Esophagus (tissue), 2 donors: ENCODE measurements at regions not wholly inside any gene's neighbourhood (a gene's known extent, or its start where the extent isn't known, plus 50 kb on each side); places are given as distances from the start of the nearest gene placed in this dataset.

Experiments used
- H3K27ac ChIP-seq, 2 donors: one replicate each; pipeline ENCODE4 v1.5.1; 2013; ENCODE audit warnings: low read depth in 2 of 2, mild to moderate bottlenecking in 2 of 2, inconsistent platforms in 1 of 2, low read length in 1 of 2, moderate library complexity in 1 of 2
- H3K27me3 ChIP-seq, 2 donors: one replicate each; pipeline ENCODE4 v1.6.1; 2013; ENCODE audit warnings: low read length in 2 of 2, control low read depth in 1 of 2, mild to moderate bottlenecking in 1 of 2; ENCODE audit not compliant: insufficient read depth in 2 of 2, control insufficient read depth in 1 of 2
- H3K36me3 ChIP-seq, 2 donors: one replicate each; pipeline ENCODE4 v1.6.1; 2013; ENCODE audit warnings: low read length in 1 of 2; ENCODE audit not compliant: control insufficient read depth in 2 of 2, insufficient read depth in 2 of 2
- H3K4me1 ChIP-seq, 2 donors: one replicate each; pipeline ENCODE4 v1.6.1; 2013; ENCODE audit warnings: low read length in 1 of 2; ENCODE audit not compliant: control insufficient read depth in 2 of 2, insufficient read depth in 2 of 2
- H3K4me3 ChIP-seq, 2 donors: one replicate each; pipeline ENCODE4 v1.5.1; 2013; ENCODE audit warnings: low read length in 2 of 2, mild to moderate bottlenecking in 2 of 2, low read depth in 1 of 2, moderate library complexity in 1 of 2
- H3K9me3 ChIP-seq, 2 donors: one replicate each; pipeline ENCODE4 v1.6.1; 2013; ENCODE audit warnings: mild to moderate bottlenecking in 2 of 2, low read depth in 1 of 2, low read length in 1 of 2, moderate library complexity in 1 of 2; ENCODE audit not compliant: control insufficient read depth in 2 of 2, insufficient read depth in 1 of 2
- WGBS, 2 donors: extraction: QIAGEN DNeasy Blood & Tissue Kit; methylation state at CpG; one replicate each; pipeline ENCODE4 v1.1.7; 2013; 5-methylcytosine and 5-hydroxymethylcytosine counted together
- donor health status: healthy with polysubstance abuse.
- donor health status: Bipolar disorder and iron deficiency.

DNA sequence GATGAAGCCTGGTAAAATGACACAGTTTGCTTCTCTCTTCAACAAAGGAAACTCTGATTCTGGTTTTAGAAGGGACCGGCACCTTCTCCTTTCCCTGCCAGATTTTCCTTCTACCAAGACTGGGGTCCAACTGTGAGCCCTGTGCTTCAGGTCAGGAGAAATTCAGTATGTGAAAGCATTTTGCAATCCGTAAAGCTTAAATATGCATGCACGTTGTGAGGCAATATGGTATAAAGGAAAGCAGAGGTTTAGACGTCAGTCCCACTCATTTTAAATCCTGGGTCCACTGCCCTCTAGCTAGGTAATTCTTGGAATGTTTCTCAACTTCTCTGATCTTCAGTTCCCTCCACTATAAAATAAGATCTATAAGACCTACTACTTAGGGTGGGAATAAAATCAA is 359.0 kb upstream of the NPSR1 start:
- Histone ChIP-seq H3K4me1 (no peaks in the 10 kb centered on the region), H3K27ac (no peak overlapping the region), H3K9me3 (no peaks in the 10 kb centered on the region), H3K27me3 (no peaks in the 10 kb centered on the region), H3K36me3 (no peaks in the 10 kb centered on the region), H3K4me3 (no peak overlapping the region)
- 76 to 86% methylated on average over 4 of the region's 4 CpGs for WGBS, 2 donors

DNA sequence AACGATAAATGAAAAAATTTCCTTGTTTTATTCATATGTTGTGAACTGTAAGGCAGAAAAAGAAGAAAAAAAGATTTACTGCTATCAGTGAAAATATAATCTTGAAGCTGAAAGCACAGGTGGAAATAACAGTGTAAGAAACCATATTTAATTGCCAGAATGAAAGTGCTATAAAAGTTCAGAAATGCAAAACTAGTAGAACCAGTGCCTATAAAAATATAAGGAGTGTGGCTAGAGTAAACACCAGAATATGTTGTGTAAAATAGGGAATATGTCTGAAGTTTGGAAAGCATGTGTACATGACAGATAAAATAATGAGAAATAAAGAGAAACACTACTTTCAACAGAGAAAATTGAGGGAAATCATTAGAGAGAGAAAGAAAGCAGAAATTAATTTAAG is 350.5 kb upstream of the NPSR1 start:
- no peaks in the 10 kb centered on the region for H3K36me3 ChIP-seq
- H3K27ac ChIP-seq: no peak overlapping the region
- no peak overlapping the region for H3K4me3 ChIP-seq
- no peaks in the 10 kb centered on the region for H3K4me1 ChIP-seq
- no peaks in the 10 kb centered on the region for H3K27me3 ChIP-seq
- H3K9me3 ChIP-seq: peaks cover 0 to 2% of the 10 kb centered on the region in 2 donors
- 55 to 70% methylated on average over 1 of the region's 1 CpG for WGBS, 2 donors

DNA sequence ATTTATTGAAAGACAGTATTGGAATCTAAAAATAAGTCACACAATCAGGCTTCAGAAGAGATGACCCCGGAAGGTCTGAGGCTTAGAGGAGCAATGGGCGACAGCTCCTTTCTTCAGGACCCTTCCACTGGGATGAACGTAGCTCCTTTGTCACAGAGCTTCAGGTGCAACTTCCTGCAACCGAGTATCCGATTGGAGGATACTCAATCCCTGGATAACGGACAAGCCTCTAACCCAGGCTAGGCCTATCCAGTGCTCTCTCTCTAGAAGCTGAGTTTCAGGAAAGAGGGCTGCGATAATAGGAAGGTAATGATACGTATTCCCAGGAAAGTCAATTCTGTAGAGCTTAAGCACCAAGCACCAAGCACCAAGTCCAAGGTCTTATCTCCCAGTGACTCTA is 349.4 kb upstream of the NPSR1 start:
- WGBS, 2 donors: 92 to 93% methylated on average over 8 of the region's 8 CpGs
- H3K27ac ChIP-seq: no peak overlapping the region
- no peaks in the 10 kb centered on the region for H3K36me3 ChIP-seq
- no peaks in the 10 kb centered on the region for H3K4me1 ChIP-seq
- no peaks in the 10 kb centered on the region for H3K27me3 ChIP-seq
- H3K4me3 ChIP-seq: no peak overlapping the region
- peaks cover 0 to 2% of the 10 kb centered on the region in 2 donors for H3K9me3 ChIP-seq

DNA sequence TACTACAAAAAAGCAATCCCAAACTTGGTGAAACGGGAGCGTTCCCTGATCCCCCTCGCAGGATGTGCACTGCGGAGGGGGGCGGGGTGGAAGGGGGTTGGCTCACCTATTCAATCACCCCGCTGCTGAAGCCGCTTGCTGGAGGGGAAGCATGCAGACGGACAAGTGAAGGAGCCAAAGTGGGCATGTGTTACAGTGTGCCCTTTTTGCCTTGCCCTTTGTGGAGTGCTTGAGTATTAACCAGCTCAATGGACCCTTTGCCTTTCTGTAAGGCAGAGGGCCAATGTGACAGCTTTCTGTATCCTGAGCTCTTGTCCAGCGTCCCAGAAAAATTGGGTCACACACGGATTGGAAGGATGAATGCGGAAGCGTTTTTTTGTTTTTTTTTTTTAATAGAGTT is 348.9 kb upstream of the NPSR1 start:
- Histone ChIP-seq H3K9me3 (peaks cover 0 to 2% of the 10 kb centered on the region in 2 donors), H3K27me3 (no peaks in the 10 kb centered on the region), H3K4me1 (no peaks in the 10 kb centered on the region), H3K27ac (no peak overlapping the region), H3K36me3 (no peaks in the 10 kb centered on the region), H3K4me3 (no peak overlapping the region)
- WGBS, 2 donors: 90 to 92% methylated on average over 12 of the region's 12 CpGs

DNA sequence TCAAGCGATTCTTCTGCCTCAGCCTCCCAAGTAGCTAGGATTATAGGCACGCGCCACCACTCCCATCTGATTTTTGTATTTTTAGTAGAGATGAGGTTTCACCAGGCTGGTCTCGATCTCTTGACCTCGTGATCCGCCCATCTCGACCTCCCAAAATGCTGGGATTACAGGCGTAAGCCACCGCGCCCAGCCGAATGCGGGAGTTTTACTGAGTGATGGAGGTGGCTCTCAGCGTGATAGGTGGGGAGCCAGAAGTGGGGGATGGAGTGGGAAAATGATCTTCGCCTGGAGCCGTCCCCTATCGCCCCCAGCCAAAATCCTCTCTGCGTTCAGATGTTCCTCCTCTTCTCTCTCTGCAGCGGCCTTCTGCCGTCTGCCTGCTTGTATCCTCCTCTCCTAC is 348.4 kb upstream of the NPSR1 start:
- H3K27me3 ChIP-seq: no peaks in the 10 kb centered on the region
- H3K27ac ChIP-seq: no peak overlapping the region
- no peak overlapping the region for H3K4me3 ChIP-seq
- H3K36me3 ChIP-seq: no peaks in the 10 kb centered on the region
- H3K4me1 ChIP-seq: no peaks in the 10 kb centered on the region
- 94 to 95% methylated on average over 19 of the region's 19 CpGs for WGBS, 2 donors
- H3K9me3 ChIP-seq: peaks cover 0 to 2% of the 10 kb centered on the region in 2 donors

DNA sequence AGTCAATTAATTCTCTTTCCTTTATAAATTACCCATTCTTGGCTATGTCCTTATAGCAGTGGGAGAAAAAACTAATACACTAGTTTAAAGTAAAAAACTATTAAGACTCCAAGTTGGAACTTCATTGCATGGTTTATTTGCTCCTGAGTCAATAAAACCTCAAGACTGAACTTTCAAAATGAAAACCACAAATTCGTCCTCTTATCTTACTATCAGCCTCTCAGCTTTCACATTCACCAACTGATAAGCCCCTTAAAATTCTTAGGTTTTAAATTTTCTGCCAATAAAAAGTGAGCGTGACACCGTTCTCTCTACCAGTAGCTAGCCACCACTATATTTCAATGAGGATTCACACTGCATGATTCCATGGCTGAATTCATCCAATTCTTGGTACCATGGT is 346.4 kb upstream of the NPSR1 start:
- Histone ChIP-seq H3K9me3 (peaks cover 0 to 2% of the 10 kb centered on the region in 2 donors), H3K27ac (no peak overlapping the region), H3K27me3 (no peaks in the 10 kb centered on the region), H3K4me1 (no peaks in the 10 kb centered on the region), H3K36me3 (no peaks in the 10 kb centered on the region), H3K4me3 (no peak overlapping the region)
- 72 to 73% methylated on average over 3 of the region's 3 CpGs for WGBS, 2 donors

DNA sequence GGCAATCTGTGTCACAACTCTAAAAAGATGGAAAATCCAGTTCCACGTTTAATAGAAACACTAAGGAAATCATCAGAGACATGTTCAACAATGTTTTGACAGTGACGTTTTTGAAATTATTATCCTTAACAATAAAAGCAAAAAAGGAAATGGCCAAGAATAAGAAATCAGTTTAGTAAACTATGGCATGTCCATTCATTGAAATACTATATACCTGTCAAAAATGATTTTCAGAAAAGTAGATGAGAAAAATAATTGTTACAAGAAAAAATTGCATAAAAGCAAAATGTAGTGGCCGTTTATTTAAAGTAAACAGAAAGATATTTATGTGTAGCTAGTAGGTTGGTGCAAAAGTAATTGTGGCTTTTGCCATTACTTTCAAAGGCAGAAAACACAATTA is 345.4 kb upstream of the NPSR1 start:
- Histone ChIP-seq H3K27ac (no peak overlapping the region), H3K4me1 (no peaks in the 10 kb centered on the region), H3K9me3 (peaks cover 0 to 2% of the 10 kb centered on the region in 2 donors), H3K27me3 (no peaks in the 10 kb centered on the region), H3K36me3 (no peaks in the 10 kb centered on the region), H3K4me3 (no peak overlapping the region)
- 82 to 87% methylated on average over 3 of the region's 3 CpGs for WGBS, 2 donors

DNA sequence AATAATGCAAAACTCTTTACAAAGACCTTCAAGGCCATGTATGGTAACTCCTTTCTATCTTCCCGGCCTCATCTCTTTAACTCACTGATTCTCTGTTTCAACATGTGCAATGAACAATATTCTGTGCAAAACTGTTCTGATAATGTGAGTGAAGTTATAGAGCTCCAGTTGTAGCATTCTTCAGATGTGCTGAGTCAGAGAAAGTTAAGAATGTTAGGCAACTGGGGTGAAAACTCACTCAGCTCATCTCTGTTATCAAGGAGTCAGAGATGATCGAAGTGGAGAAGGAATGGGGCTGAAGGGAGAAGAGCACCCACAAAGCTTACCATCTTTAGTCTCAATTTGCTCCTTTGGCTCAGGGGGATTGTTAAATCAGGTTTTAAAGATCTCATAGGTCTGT is 344.7 kb upstream of the NPSR1 start:
- H3K27ac ChIP-seq: no peak overlapping the region
- H3K4me3 ChIP-seq: no peak overlapping the region
- no peaks in the 10 kb centered on the region for H3K27me3 ChIP-seq
- H3K9me3 ChIP-seq: peaks cover 0 to 2% of the 10 kb centered on the region in 2 donors
- no peaks in the 10 kb centered on the region for H3K36me3 ChIP-seq
- WGBS, 2 donors: 89% methylated on average over 2 of the region's 2 CpGs
- no peaks in the 10 kb centered on the region for H3K4me1 ChIP-seq

DNA sequence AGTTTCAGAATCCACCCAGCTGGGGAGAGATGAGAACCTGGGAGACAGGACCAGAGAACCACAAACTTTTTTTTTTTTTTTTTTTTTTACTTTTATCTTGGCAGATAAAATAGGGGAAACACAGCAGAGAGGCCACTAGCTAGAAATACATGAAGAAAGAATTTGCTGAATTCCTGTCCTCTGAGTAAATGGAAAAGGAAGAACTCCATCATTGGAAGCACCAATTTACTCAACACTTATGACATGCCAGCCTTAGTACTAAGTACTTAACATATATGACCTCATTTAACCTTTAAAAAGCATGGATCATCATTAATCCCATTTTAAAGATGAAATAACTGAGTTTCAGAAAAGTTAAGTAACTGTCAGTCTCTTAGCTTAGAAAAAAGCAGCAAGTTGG is 343.0 kb upstream of the NPSR1 start:
- H3K4me3 ChIP-seq: no peak overlapping the region
- no peaks in the 10 kb centered on the region for H3K4me1 ChIP-seq
- H3K27ac ChIP-seq: no peak overlapping the region
- H3K36me3 ChIP-seq: no peaks in the 10 kb centered on the region
- H3K27me3 ChIP-seq: no peaks in the 10 kb centered on the region
- peaks cover 0 to 2% of the 10 kb centered on the region in 2 donors for H3K9me3 ChIP-seq

DNA sequence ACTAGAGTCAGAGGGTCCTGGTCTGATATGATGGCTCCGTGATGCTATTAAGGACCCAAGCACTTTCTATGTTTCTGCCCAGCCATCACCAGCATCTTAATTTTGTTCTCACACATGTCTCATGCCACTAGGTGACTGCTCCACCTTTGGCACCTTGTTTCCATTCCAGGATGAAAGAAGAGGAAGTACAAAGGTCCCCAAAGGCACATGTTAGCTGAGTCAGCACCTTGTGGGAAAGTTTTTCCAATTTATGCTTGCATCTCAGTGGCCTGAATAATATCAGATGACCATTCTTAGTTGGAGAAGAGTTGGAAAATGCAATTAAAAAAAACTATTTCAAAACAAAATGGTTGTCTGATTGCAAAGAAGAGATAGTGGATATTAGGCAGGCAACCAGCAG is 341.0 kb upstream of the NPSR1 start:
- WGBS, 2 donors: 87 to 100% methylated on average over 1 of the region's 1 CpG
- H3K27me3 ChIP-seq: no peaks in the 10 kb centered on the region
- no peaks in the 10 kb centered on the region for H3K36me3 ChIP-seq
- no peak overlapping the region for H3K4me3 ChIP-seq
- no peaks in the 10 kb centered on the region for H3K9me3 ChIP-seq
- H3K27ac ChIP-seq: no peak overlapping the region
- peaks cover 0 to 4% of the 10 kb centered on the region in 2 donors for H3K4me1 ChIP-seq
